Liver (tissue), 3 donors: ENCODE measurements at regions not wholly inside any gene's neighbourhood (a gene's known extent, or its start where the extent isn't known, plus 50 kb on each side); places are given as distances from the start of the nearest gene placed in this dataset.

Source experiments
- RAD21 ChIP-seq, 2 donors: IDR thresholded peaks; 2 replicates each; pipeline ENCODE4 v1.6.1; 2016; ENCODE audit warnings: antibody characterized with exemption in 2 of 2, mild to moderate bottlenecking in 2 of 2
- TF ChIP-seq, protein P1 (sequence below): fragments of 150-350 bp; IDR thresholded peaks from 2 replicates; pipeline ENCODE4 v1.5.1; 2017; ENCODE audit warnings: improper control_type of control experiment, low read depth, low read length; ENCODE audit not compliant: missing input control
- donor health status: healthy.
- donor health status: healthy.

- TF ChIP-seq RAD21 (IDR thresholded peaks at IDR 0.05), result no peak
- TF ChIP-seq, protein P1, sequence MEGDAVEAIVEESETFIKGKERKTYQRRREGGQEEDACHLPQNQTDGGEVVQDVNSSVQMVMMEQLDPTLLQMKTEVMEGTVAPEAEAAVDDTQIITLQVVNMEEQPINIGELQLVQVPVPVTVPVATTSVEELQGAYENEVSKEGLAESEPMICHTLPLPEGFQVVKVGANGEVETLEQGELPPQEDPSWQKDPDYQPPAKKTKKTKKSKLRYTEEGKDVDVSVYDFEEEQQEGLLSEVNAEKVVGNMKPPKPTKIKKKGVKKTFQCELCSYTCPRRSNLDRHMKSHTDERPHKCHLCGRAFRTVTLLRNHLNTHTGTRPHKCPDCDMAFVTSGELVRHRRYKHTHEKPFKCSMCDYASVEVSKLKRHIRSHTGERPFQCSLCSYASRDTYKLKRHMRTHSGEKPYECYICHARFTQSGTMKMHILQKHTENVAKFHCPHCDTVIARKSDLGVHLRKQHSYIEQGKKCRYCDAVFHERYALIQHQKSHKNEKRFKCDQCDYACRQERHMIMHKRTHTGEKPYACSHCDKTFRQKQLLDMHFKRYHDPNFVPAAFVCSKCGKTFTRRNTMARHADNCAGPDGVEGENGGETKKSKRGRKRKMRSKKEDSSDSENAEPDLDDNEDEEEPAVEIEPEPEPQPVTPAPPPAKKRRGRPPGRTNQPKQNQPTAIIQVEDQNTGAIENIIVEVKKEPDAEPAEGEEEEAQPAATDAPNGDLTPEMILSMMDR, result no peak
Measured at GRCh38 chr15:53213336-53213735, 423.2 kb upstream of the ONECUT1 start.
